NCI-H226 (cell line): ENCODE measurements at regions not wholly inside any gene's neighbourhood (a gene's known extent, or its start where the extent isn't known, plus 50 kb on each side); places are given as distances from the start of the nearest gene placed in this dataset.
"Not testable (repeated sequence)": the region's sequence is repeated elsewhere in the genome, so short reads cannot be mapped to it uniquely, and the experiment has no call there.

Source experiments
- DNase-seq: peaks from one replicate; pipeline ENCODE4 v3.0.0-alpha.2; 2015

DNA sequence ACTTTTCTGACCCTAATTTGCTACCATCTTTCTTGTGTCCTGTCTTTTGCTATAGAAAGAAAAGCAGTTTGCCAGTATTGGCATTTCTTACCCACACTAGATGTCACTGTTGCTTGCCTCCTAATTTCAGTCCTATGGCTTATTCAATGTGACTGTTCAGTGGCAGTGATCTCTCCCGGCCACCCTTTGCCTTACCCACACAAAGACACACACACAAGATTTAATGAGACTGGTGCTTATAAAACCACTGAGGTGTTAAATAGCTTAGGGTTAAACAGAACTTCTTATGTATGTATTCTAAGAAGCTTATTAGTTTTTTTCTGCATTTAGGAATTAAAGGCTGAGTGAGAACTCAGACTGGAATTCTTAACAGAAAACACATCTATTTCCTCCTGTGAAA, 233.6 kb upstream of the ASCC3 start:
- no peak for DNase-seq

DNA sequence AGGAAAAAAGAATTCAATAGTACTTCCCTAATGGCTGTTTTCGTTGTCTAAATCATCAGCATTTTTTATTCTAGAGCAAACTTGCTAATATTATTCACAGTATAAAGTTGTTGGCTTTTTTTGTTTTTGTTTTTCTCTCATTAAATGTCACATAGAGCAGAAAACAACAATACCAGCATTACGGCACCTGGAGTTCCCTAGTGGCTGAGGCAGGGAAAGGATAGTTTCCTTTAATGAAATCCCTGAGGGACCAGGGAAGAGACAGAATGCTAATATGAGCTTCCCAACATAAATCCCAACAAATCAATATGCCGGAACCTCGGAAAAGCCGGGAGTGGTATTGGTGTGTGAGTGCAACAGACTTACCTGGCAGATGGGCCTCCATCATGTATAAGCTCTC, 235.2 kb upstream of the ASCC3 start:
- DNase-seq = no peak

DNA sequence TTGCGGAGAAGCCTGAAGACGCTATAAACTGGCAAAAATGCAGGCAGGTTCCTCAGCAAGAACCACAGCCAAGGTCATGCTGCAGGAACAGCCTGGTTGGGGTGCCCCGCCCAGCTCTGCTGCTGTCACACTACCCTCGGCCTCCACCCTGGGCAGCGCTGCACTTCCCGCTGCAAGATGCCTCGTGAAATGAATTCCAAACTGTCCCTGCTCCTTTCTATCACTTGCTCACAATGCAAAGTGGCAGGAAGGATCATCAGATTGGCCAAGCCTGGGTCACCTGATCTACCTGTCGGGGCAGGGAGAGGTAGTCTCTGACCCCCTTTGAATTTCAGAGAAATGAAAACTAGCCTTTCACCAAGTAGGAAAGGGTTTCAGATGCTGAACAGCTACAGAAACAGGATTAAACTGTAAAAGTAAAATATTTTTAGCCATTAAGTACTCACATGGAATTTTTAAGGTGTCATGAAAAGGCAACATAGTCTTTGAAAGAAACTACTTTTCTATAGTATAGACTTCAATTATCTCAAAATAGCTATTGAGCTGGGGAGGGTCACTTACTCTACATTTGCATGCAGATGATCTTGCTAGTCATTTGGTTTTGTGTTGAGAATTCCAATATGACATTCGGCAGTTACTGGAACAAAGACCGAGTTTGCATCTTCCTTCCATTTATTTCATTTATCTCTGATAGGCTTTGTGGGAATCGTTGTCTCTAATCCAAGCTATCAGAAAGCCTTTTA, 236.4 kb upstream of the ASCC3 start:
- no peak for DNase-seq

DNA sequence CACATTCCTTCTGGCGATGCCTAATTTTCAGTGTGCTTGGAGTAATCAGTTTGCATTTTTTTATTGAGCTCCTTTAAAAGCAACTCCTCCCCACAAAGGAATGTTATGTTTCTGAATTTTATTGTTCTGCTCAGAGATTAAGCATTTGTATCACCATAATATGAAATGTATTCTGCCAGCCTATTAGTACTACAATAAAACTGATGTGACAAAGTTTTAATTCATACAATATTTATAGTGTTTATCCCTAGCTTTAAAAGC, 236.9 kb upstream of the ASCC3 start:
- no peak for DNase-seq

DNA sequence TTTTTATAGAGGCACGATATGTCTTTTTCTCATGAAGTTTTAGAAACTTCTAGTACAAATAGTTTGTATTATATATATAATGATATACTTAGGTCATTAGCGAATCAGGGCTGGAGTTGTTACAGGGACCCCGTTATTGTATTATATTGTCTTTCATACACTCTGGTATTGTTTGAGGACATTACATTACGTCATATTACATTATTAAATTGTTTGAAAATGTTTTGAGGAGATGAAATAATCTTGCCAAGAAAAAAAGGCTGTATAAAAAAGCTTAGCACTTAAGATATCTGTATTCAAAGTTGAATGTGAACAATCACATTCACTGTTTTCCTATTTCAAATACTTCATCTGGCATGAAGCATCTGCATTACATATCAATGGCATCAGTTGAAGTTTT, 239.6 kb upstream of the ASCC3 start:
- DNase-seq = no peak

DNA sequence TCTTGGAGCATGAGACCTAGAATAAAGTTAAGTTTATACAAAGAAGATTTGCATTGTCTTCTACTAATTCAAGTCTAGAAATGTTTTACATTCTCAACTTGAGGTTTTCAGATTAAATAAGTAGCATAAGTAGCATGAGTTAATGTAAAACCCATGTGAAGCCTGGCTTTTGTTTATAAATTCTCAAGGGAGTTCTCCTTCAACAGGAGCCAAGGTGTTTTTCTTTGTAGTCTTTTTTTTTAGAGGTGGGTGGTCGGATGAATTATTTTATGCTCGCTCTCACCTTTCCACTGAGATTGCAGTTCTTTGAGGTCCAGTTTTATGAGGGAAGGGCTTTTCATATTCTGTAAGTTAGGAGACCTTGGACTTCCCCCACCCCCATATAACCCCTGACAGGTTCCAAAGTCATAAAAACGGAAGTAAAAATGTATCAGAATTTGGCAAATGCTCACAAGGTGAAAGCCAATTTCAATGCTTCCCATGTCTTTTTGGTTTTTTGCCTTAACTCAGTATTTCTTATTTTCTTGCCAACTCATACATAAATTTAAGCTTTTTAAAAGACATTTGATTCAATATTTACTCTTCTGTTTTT, 244.3 kb upstream of the ASCC3 start:
- DNase-seq = no peak

DNA sequence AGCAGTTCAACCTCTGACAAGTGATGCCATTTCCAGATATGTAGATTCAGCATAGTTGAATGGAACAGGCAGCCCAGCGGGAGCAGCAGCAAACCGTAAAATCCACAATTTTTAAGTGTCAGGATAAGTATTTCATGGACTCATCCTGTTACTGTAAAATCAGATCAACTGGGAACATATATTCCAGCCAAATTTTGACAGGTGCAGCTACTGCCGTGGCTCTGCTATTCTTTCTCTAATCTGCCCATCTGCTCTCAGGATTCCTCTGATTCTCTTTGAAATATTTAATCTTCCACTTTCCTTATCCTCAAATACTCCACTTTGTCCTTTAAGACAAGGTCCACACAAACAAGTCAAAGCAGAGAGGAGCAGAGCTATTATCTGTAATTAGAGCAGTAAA, 245.4 kb upstream of the ASCC3 start:
- no peak for DNase-seq

DNA sequence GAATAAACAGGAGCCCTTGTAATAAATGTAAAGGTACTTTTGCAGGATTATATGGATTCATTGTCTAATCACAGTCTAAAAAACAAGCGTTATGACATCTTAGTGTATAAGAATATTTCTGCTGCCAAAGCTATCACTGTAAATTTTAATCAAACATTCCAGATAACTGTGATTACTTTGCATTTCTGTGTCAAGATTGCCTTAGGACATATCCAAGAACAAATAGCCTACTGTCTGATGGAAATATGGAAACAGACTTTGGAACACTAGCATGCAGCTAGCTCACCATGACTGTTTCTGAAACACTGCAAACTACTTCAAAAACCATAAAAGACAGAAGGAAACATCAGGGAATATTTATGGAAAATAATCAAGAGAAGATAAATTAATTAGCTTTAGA, 248.7 kb upstream of the ASCC3 start:
- DNase-seq = no peak

DNA sequence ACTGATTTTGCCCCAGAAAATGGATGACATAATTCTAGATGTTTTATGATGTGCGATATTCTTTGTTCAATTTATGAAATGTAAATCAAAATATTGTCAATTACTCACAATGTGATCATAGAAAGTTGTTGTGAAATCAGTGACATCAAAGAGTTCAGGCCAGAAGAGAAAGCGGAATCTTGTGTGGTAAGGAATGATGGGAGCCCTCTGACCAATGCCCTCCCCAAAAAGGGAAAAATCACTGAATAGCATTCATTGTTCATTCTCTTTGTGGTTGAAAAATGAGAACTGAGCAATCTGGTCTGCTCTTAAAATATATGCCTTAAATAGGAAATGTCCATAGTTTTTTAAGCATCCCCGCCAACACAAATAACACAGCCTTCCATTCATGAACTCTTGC, 247.1 kb upstream of the GRIK2 start:
- no peak for DNase-seq

DNA sequence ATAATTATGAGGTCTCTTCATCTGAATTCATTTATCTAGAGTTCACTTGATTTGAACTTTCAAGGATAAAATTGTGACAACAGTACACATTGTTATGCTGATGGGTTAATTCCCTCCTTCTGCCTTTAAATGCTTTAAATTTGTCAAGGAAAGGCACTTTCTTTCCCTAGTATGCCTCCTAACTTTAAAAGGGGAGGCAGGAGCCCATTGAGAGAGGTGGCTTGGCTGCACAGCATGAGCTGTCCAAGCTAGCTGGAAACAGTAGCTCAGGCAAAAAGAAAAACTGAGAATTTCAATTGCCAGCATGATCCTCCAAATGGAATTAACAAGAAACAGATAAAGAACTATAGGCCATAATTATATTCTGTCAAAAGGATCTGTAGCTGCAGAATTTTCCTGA, 243.3 kb upstream of the GRIK2 start:
- no peak for DNase-seq

DNA sequence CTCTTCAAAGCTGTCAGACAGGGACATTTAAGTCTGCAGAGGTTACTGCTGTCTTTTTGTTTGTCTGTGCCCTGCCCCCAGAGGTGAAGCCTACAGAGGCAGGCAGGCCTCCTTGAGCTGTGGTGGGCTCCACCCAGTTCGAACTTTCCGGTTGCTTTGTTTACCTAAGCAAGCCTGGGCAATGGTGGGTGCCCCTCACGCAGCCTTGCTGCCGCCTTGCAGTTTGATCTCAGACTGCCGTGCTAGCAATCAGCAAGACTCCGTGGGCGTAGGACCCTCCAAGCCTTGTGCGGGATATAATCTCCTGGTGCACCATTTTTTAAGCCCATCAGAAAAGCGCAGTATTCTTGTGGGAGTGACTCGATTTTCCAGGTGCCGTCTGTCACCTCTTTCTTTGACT, 235.9 kb upstream of the GRIK2 start:
- not testable (repeated sequence) for DNase-seq

DNA sequence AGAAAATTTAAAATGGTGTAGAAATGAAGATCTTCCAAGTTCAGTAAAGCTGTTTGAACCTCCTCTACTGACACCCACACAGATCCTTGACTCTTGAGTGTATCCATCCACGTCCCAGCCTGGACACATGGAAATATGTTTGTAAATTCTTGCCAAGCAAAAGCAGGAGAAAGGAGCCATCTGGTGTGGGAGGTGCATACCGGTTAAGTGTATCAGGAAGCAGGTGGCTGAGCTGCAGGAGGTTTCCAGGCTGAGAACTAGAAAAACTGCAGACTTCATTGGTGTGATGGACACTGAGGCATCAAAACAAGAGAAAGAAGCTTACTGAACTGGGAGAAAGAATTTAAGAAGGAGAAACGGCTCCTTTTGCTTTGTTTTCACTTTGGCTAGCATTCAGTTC, 229.9 kb upstream of the GRIK2 start:
- no peak for DNase-seq

DNA sequence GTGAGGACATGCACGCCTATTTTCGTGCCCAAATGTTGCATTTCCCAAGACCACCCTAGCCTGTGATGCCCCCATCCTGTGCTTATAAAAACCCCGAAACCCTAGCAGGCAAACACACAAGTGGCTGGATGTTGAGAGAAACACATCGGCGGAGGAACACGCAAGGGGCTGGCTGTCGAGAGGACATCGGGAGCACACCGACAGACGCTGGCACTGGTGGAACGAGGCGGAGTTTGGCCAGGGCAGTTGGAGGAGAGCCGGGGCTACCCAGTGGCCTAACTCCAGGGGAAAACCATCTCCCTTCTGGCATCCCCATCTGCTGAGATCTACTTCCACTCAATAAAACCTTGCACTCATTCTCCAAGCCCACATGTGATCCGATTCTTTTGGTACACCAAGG, 225.9 kb upstream of the GRIK2 start:
- DNase-seq = no peak

DNA sequence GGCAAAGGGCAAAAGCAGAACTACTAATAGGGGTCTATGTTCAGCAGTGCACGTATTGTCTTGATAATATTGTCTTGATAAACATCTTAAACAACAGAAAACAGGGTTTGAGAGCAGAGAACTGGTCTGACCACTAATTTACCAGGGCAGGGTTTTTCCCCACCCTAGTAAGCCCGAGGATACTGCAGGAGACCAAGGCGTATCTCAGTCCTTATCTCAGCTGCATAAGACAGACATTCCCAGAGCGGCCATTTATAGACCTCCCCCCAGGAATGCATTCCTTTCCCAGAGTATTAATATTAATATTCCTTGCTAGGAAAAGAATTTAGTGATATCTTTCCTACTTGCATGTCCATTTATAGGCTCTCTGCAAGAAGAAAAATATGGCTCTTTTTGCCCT, 222.5 kb upstream of the GRIK2 start:
- DNase-seq = not testable (repeated sequence)

DNA sequence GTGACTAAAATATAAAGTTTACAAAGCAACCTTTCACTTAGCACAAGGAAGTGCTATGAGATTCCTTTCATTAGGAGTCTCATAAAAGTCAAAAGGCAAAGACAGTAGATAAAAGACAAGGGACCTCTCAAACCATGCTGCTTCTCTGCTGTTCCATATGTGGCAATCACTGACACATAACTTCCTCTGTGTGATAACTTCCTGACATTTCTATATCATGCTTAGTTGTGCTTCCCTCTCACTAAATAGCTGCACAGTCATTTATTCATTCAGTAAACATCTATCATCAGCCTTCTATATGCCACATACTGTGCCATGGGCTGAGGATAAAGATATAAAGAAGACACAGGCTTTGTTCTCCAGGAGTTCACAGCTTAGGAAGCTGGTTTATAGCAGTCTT, 214.8 kb upstream of the GRIK2 start:
- no peak for DNase-seq

DNA sequence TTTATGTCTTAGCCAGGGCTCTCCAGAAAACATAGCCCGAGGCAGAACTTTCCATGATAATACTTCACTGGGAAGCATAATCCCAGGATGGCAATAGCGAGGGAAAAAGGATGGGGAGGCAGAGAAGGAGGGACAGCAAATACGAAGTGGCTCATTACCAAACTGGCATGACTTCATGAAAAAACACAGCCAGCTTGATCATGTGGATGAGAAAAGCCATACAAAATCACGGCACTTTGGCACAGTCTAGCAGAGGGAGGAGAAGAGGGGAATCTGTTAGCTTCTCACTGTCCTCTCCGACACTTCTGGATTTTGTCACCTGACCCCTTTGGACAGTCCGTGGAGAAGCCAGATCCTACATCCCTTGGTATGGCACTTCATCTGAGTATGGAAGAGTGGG, 212.5 kb upstream of the GRIK2 start:
- no peak for DNase-seq

DNA sequence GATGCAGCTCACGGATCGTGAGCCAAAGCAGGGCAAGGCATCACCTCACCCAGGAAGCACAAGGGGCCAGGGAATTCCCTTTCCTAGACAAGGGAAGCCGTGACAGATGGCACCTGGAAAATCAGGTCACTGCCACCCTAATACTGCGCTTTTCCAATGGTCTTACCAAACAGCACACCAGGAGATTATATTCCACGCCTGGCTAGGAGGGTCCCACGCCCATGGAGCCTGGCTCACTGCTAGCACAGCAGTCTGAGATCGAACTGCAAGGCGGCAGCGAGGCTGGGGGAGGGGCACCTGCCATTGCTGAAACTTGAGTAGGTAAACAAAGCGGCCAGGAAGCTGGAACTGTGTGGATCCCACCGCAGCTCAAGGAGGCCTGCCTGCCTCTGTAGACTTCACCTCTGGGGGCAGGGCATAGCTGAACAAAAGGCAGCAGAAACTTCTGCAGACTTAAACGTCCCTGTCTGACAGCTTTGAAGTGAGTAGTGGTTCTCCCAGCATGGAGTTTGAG, 205.2 kb upstream of the GRIK2 start:
- DNase-seq = not testable (repeated sequence)

DNA sequence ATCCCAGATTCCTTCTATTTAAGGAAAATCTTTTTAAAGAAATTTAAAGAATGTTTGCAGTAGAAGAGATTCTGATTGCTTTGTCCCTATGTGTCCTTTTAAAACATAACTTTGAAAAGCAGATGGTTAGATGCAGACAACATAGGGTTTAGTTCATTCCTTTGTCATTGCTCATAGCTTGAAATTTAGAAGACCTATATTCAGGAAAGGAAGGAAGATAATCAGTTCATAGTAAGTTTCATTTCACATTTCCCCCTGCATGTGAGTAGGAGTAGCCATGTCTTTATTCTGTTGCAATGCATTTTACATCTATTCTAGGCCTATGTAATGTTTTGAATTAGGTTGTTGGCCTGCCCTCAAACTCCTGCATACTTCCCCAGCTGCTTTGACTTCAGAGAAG, 197.9 kb upstream of the GRIK2 start:
- peak; percentile 63 for DNase-seq

DNA sequence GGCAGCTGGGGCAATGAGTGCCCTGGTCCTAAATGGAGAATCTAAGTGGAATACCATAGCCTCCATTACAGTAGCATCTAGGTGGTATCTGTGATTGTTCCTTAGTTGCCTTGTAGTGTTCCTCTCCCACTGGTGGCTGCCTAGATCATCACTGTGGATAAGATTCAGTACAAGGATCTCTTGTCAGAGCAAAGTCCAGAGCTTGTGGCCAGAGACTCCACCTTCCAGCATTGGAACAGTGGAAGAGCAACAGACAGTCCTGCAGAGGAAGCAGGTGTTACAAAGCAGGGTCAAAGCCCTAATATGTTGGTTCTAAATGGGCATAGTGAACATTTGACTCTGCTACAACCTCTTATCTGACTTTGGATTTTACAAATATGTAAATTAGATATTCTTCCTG, 194.1 kb upstream of the GRIK2 start:
- no peak for DNase-seq

DNA sequence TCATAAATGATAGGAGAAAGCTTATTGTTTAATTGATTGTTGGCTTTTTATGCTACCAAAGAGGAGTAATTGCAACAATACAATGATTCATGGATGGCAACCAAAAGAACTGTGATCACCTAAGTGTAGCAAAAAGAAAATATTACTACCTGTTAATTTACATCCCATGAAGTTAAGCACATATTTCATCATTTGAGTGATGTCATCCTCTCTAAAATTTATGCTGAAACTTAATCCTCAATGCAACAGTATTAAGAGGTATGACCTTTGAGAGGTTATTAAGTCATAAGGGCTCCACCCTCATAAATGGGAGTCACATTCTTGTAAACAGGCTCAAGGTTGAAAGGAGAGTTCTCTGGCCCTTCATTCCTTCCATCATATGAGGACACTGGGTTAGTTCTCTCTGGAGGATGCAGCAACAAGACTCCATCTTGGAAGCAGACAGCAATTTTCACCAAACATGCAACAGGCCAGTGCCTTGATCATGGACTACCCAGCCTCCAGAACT, 190.6 kb upstream of the GRIK2 start:
- DNase-seq = no peak

DNA sequence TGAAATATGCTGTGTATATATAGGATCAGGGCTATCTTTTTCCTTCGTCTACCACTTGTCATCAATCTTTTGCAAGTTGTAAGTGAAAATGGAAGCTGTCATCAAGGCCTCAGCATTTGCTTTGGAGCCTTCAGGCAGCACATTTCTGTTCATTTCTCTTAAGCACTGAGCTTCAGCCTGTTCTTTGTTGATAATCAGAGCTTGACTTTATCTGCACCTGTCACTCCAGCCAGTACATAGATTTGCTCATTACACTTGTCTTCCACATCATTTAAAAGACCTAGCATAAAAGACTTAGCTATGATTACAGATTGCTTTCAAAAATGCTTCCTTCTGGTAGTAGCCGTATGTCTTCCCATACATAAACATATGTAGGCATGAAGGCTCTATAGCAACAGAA, 189.8 kb upstream of the GRIK2 start:
- DNase-seq = no peak

DNA sequence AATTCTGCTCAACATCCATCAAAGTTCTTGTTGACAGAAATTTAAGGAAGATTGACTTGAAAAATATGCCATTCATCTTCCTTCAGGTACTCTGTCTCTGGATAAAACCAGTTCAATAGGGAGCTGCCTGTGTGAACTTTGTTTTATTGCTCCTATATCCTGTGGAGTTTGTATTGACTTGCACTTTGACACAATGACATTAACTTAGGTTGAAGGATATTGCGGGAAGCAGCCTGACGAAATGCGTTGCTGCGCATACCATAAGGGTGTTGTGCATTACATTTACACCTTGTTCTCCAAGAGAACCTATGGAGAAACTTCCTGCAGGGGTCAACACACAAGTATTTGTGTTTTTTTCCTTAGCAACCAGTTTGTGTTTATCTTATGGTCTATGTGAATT, 185.4 kb upstream of the GRIK2 start:
- DNase-seq = no peak

DNA sequence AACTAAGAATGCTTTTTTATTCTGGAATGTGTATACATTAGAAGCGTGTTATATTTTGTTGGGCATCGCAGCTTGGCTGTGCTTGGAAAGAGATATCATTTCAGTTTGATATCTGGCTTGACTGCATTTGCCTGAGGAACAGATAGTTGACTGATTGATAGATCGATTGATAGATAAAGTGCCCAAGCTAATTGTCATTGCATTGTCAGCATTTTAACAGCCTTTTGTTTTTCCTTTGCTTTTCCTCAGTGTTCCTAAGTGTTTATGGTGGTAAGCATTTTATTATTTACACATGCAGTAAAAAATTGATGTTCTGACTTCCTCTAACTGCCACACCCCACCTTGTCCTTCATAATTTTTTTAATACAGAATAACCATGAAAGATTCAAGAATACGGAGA, 180.9 kb upstream of the GRIK2 start:
- DNase-seq = no peak

DNA sequence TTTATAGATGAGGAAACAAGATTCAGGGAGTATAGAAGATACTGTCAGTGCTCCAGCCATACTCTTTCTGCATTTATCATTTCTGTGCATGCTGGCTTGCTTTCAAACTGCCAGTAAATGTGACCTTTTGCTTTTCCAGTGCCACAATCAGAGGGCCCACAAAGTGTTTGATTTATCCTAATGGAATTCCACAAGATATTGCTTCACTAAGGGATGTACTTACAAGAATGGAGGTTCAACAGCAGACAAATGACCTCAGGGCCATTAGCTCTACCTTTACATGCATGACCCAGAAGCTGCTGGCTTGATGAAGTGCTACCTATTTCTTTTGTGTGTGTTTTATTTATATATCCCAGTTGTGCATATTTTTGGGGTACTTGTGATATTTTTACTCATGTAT, 171.5 kb upstream of the GRIK2 start:
- DNase-seq = no peak

DNA sequence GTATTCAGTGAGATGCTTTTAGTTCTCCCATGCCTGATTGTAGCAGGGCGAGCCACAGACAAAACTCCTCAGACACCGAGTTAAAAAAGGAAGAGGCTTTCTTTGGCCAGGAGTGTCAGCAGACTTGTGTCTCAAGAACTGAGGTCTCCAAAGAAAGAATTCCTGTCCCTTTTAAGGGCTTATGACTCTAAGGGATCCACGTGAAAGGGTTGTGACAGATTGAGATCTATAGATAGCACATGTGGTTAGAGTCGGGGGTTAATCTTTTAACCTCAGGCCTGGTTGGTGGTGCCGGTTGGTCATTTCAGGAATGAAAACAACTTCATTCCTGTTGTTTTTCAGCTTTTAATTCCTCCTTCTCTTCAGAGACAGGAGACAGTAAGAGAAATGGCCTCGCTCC, 168.8 kb upstream of the GRIK2 start:
- no peak for DNase-seq
